Skin of body (tissue), 1 donor: ENCODE measurements at regions not wholly inside any gene's neighbourhood (a gene's known extent, or its start where the extent isn't known, plus 50 kb on each side); places are given as distances from the start of the nearest gene placed in this dataset.

Experiments used
- DNase-seq: peaks from one replicate; lab custom pipeline; 2025; lab: John Stamatoyannopoulos, UW

- DNase-seq: no peak
Measured at GRCh38 chr16:49081086-49081485, 200.6 kb downstream of the CBLN1 start.

GRCh38 chr16:49078571-49078970, 203.1 kb downstream of the CBLN1 start:
- no peak for DNase-seq

GRCh38 chr16:49078104-49078503, 203.5 kb downstream of the CBLN1 start:
- no peak for DNase-seq

GRCh38 chr16:49075709-49076108, 205.9 kb downstream of the CBLN1 start:
- no peak for DNase-seq

- DNase-seq: no peak
Measured at GRCh38 chr16:49068224-49068623, 213.4 kb downstream of the CBLN1 start.

GRCh38 chr16:49067776-49068175, 213.9 kb downstream of the CBLN1 start:
- DNase-seq: no peak

GRCh38 chr16:49061137-49061714, 220.4 kb downstream of the CBLN1 start:
- DNase-seq: no peak

- no peak for DNase-seq
Measured at GRCh38 chr16:49060728-49061127, 220.9 kb downstream of the CBLN1 start.

- DNase-seq: no peak
Measured at GRCh38 chr16:49058382-49058781, 223.3 kb downstream of the CBLN1 start.

GRCh38 chr16:49057936-49058335, 223.7 kb downstream of the CBLN1 start:
- DNase-seq: no peak

- no peak for DNase-seq
Measured at GRCh38 chr16:49057391-49057790, 224.2 kb downstream of the CBLN1 start.

- DNase-seq: no peak
Measured at GRCh38 chr16:49056546-49056945, 225.1 kb downstream of the CBLN1 start.

GRCh38 chr16:49055824-49056545, 225.7 kb downstream of the CBLN1 start:
- DNase-seq: no peak

- DNase-seq: no peak
Measured at GRCh38 chr16:49055291-49055690, 226.3 kb downstream of the CBLN1 start.

- DNase-seq: no peak
Measured at GRCh38 chr16:49054606-49055005, 227.0 kb downstream of the CBLN1 start.

GRCh38 chr16:49052846-49053245, 228.8 kb downstream of the CBLN1 start:
- no peak for DNase-seq

GRCh38 chr16:49051576-49051975, 230.1 kb downstream of the CBLN1 start:
- no peak for DNase-seq

GRCh38 chr16:49050607-49051006, 231.0 kb downstream of the CBLN1 start:
- DNase-seq: no peak

- no peak for DNase-seq
Measured at GRCh38 chr16:49049644-49050043, 232.0 kb downstream of the CBLN1 start.

GRCh38 chr16:49049191-49049590, 232.4 kb downstream of the CBLN1 start:
- DNase-seq: no peak

GRCh38 chr16:49048557-49048956, 233.1 kb downstream of the CBLN1 start:
- DNase-seq: no peak

GRCh38 chr16:49036126-49036525, 245.5 kb downstream of the CBLN1 start:
- DNase-seq: no peak

- no peak for DNase-seq
Measured at GRCh38 chr16:49027420-49027819, 254.2 kb downstream of the CBLN1 start.
